MV-4-11 (cell line): ENCODE measurements at regions not wholly inside any gene's neighbourhood (a gene's known extent, or its start where the extent isn't known, plus 50 kb on each side); places are given as distances from the start of the nearest gene placed in this dataset.

Experiments used
- DNase-seq: peaks from one replicate; lab custom pipeline; 2025; lab: John Stamatoyannopoulos, UW

- DNase-seq = no peak
Observed at GRCh38 chr9:127553793-127554192, 58.3 kb upstream of the STXBP1 start.

- DNase-seq = no peak
Observed at GRCh38 chr9:127554966-127555839, 56.9 kb upstream of the STXBP1 start.

GRCh38 chr9:127555840-127556820, 55.9 kb upstream of the STXBP1 start:
- DNase-seq = peak; percentile 96

GRCh38 chr9:127556871-127557270, 55.2 kb upstream of the STXBP1 start:
- DNase-seq = no peak

GRCh38 chr9:127557466-127557869, 54.6 kb upstream of the STXBP1 start:
- no peak for DNase-seq

GRCh38 chr9:127557998-127558546, 54.0 kb upstream of the STXBP1 start:
- no peak for DNase-seq

GRCh38 chr9:127558581-127559246, 53.4 kb upstream of the STXBP1 start:
- no peak for DNase-seq

GRCh38 chr9:127559247-127559680, 52.8 kb upstream of the STXBP1 start:
- DNase-seq = no peak

GRCh38 chr9:127561491-127562278, 50.4 kb upstream of the STXBP1 start:
- DNase-seq = peak; percentile 96
